Tibial nerve (tissue), 4 donors: ENCODE measurements at regions not wholly inside any gene's neighbourhood (a gene's known extent, or its start where the extent isn't known, plus 50 kb on each side); places are given as distances from the start of the nearest gene placed in this dataset.

Experiments
- DNase-seq, 2 donors: peaks; one replicate each; pipeline ENCODE4 v3.0.0-alpha.2; 2019; ENCODE audit warnings: low spot score in 2 of 2
- H3K27ac ChIP-seq, 4 donors: fragments of 200-600 bp; sonication (generic) in 3 of 4; one replicate each; pipeline ENCODE4 v1.5.1; 2017 to 2019; ENCODE audit warnings: mild to moderate bottlenecking in 1 of 4
- H3K27me3 ChIP-seq, 2 donors: fragments of 200-600 bp; sonication (generic) in 1 of 2; one replicate each; pipeline versions ENCODE4 v1.5.1 to v1.6.0; 2017 to 2019
- H3K36me3 ChIP-seq, 3 donors: fragments of 200-600 bp; sonication (generic); one replicate each; pipeline ENCODE4 v1.5.1; 2018 to 2019
- H3K4me1 ChIP-seq, 4 donors: fragments of 200-600 bp; sonication (generic) in 3 of 4; one replicate each; pipeline ENCODE4 v1.5.1; 2017 to 2019
- H3K4me3 ChIP-seq, 4 donors: fragments of 200-600 bp; sonication (generic) in 3 of 4; one replicate each; pipeline ENCODE4 v1.5.1; 2017 to 2019; ENCODE audit warnings: mild to moderate bottlenecking in 1 of 4, moderate library complexity in 1 of 4
- H3K9me3 ChIP-seq, 4 donors: fragments of 200-600 bp; sonication (generic) in 3 of 4; one replicate each; pipeline ENCODE4 v1.5.1; 2017 to 2019
- CTCF ChIP-seq, 5 experiments: fragments of 200-600 bp in 3 of 5; fragments of 450-650 bp in 2 of 5; sonication (generic) in 3 of 5; IDR thresholded peaks; one replicate each; pipeline ENCODE4 v1.5.1; 2016 to 2019; ENCODE audit warnings: antibody characterized with exemption in 5 of 5, mild to moderate bottlenecking in 3 of 5, moderate library complexity in 2 of 5
- EP300 ChIP-seq, 2 donors: sonication (generic); formaldehyde crosslinking; IDR thresholded peaks; one replicate each; pipeline ENCODE4 v1.6.1; 2017; ENCODE audit warnings: antibody characterized with exemption in 2 of 2, mild to moderate bottlenecking in 1 of 2
- POLR2A ChIP-seq, 2 donors: fragments of 450-650 bp; IDR thresholded peaks; one replicate each; pipeline ENCODE4 v1.6.1; 2017; ENCODE audit warnings: antibody characterized with exemption in 2 of 2, mild to moderate bottlenecking in 2 of 2, moderate library complexity in 2 of 2
- WGBS, 2 donors: methylation state at CpG; one replicate each; pipeline ENCODE4 v1.1.5; 2018; 5-methylcytosine and 5-hydroxymethylcytosine counted together

GRCh38 chr15:95922431-95922830 is 408.1 kb upstream of the NR2F2 start:
- DNase-seq, result no peak
- no peaks in the 10 kb centered on the region for H3K36me3 ChIP-seq
- H3K4me1 ChIP-seq, result no peaks in the 10 kb centered on the region
- no peak overlapping the region for H3K4me3 ChIP-seq
- H3K27ac ChIP-seq, result no peak overlapping the region
- WGBS, 2 donors, result 86 to 91% methylated on average over 7 of the region's 7 CpGs
- H3K27me3 ChIP-seq, result no peaks in the 10 kb centered on the region
- no peaks in the 10 kb centered on the region for H3K9me3 ChIP-seq
- TF ChIP-seq EP300 (IDR thresholded peaks at IDR 0.05) (no peak), POLR2A (IDR thresholded peaks at IDR 0.05) (no peak), CTCF (IDR thresholded peaks at IDR 0.05) (no peak)

- H3K27me3 ChIP-seq, result no peaks in the 10 kb centered on the region
- no peak overlapping the region for H3K27ac ChIP-seq
- H3K9me3 ChIP-seq, result no peaks in the 10 kb centered on the region
- DNase-seq, result no peak
- 88 to 92% methylated on average over 4 of the region's 4 CpGs for WGBS, 2 donors
- no peaks in the 10 kb centered on the region for H3K4me1 ChIP-seq
- TF ChIP-seq CTCF (IDR thresholded peaks at IDR 0.05) (no peak), EP300 (IDR thresholded peaks at IDR 0.05) (no peak), POLR2A (IDR thresholded peaks at IDR 0.05) (no peak)
- H3K36me3 ChIP-seq, result no peaks in the 10 kb centered on the region
- no peak overlapping the region for H3K4me3 ChIP-seq
Measured at GRCh38 chr15:95923792-95924191, 406.7 kb upstream of the NR2F2 start.

GRCh38 chr15:95928822-95929221 is 401.7 kb upstream of the NR2F2 start:
- TF ChIP-seq CTCF (IDR thresholded peaks at IDR 0.05), result no peak
- TF ChIP-seq POLR2A (IDR thresholded peaks at IDR 0.05), result no peak
- TF ChIP-seq EP300 (IDR thresholded peaks at IDR 0.05), result no peak
- Histone ChIP-seq H3K36me3 (no peaks in the 10 kb centered on the region), H3K4me3 (no peak overlapping the region), H3K9me3 (no peaks in the 10 kb centered on the region), H3K27ac (no peak overlapping the region), H3K27me3 (no peaks in the 10 kb centered on the region), H3K4me1 (no peaks in the 10 kb centered on the region)
- 91 to 94% methylated on average over 3 of the region's 3 CpGs for WGBS, 2 donors
- DNase-seq, result no peak

GRCh38 chr15:95929232-95929846 is 401.2 kb upstream of the NR2F2 start:
- H3K36me3 ChIP-seq, result no peaks in the 10 kb centered on the region
- no peaks in the 10 kb centered on the region for H3K27me3 ChIP-seq
- H3K4me3 ChIP-seq, result no peak overlapping the region
- H3K9me3 ChIP-seq, result no peaks in the 10 kb centered on the region
- 73% methylated on average over 7 of the region's 7 CpGs for WGBS, 2 donors
- DNase-seq, result no peak
- no peak for TF ChIP-seq POLR2A (IDR thresholded peaks at IDR 0.05)
- TF ChIP-seq CTCF (IDR thresholded peaks at IDR 0.05), result no peak
- TF ChIP-seq EP300 (IDR thresholded peaks at IDR 0.05), result no peak
- H3K27ac ChIP-seq, result no peak overlapping the region
- H3K4me1 ChIP-seq, result no peaks in the 10 kb centered on the region

GRCh38 chr15:95930659-95931375 is 399.7 kb upstream of the NR2F2 start:
- no peaks in the 10 kb centered on the region for H3K36me3 ChIP-seq
- H3K4me3 ChIP-seq, result no peak overlapping the region
- peaks cover 0 to 8% (median 0%) of the 10 kb centered on the region in 4 donors for H3K4me1 ChIP-seq
- no peaks in the 10 kb centered on the region for H3K9me3 ChIP-seq
- 80 to 83% methylated on average over 10 of the region's 10 CpGs for WGBS, 2 donors
- no peak for DNase-seq
- H3K27ac ChIP-seq, result no peak overlapping the region
- no peaks in the 10 kb centered on the region for H3K27me3 ChIP-seq
- TF ChIP-seq POLR2A (IDR thresholded peaks at IDR 0.05) (no peak), EP300 (IDR thresholded peaks at IDR 0.05) (no peak), CTCF (IDR thresholded peaks at IDR 0.05) (no peak)
